Epithelial cell of esophagus (primary cell): ENCODE measurements at regions not wholly inside any gene's neighbourhood (a gene's known extent, or its start where the extent isn't known, plus 50 kb on each side); places are given as distances from the start of the nearest gene placed in this dataset.

Source experiments
- DNase-seq: peaks from one replicate; pipeline ENCODE4 v3.0.0; 2010; ENCODE audit warnings: low read depth
- H3K4me3 ChIP-seq: 2 replicates; pipeline ENCODE4 v1.5.1; 2011; ENCODE audit warnings: mild to moderate bottlenecking, low read length, control low read depth
- TF ChIP-seq, protein P1 (sequence below): IDR thresholded peaks from 2 replicates; pipeline ENCODE4 v1.5.1; 2011; ENCODE audit warnings: low read depth, mild to moderate bottlenecking, low read length, control low read depth, inconsistent platforms; ENCODE audit not compliant: insufficient read depth; ENCODE audit errors: missing control alignments

DNA sequence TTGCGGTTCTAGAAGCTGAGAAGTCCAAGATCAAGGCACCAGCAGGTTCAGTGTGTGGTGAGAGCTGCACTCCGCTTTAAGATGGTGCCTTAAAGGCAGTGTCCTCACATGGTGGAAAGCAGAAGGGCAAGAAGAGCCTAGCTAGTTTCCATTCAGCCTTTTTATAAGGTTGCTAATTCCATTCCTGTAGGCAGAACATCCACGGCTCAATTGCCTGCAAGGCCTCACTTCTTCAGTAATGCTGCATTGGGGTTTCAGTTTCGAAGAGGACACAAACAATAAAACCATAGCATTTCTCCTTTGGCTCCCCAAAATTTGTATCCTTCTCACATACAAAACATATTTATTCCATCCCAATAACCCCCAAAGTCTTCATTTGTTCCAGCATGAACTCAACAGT lies 109.5 kb upstream of the KCND2 start:
- DNase-seq = no peak
- H3K4me3 ChIP-seq = no peak overlapping the region
- TF ChIP-seq, protein P1, sequence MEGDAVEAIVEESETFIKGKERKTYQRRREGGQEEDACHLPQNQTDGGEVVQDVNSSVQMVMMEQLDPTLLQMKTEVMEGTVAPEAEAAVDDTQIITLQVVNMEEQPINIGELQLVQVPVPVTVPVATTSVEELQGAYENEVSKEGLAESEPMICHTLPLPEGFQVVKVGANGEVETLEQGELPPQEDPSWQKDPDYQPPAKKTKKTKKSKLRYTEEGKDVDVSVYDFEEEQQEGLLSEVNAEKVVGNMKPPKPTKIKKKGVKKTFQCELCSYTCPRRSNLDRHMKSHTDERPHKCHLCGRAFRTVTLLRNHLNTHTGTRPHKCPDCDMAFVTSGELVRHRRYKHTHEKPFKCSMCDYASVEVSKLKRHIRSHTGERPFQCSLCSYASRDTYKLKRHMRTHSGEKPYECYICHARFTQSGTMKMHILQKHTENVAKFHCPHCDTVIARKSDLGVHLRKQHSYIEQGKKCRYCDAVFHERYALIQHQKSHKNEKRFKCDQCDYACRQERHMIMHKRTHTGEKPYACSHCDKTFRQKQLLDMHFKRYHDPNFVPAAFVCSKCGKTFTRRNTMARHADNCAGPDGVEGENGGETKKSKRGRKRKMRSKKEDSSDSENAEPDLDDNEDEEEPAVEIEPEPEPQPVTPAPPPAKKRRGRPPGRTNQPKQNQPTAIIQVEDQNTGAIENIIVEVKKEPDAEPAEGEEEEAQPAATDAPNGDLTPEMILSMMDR = no peak

DNA sequence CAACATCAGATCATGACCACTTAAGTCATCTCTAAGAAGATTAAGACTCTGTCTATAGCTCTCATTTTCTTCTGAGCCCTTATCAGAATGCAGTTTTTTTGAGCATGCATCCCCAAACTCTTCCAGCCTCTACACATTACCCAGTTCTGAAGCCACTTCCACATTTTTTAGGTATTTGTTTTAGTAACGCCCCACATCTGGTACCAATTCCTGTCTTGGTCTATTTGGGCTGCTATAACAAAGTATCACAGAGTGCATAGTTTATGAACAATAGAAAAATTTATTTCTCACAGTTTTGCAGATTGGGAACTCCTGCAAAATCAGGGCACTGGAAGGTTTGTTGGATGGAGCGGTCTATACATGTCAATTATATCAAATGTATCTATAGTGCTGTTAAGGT lies 107.7 kb upstream of the KCND2 start:
- H3K4me3 ChIP-seq = no peak overlapping the region
- TF ChIP-seq, protein P1 = no peak
- DNase-seq = no peak

DNA sequence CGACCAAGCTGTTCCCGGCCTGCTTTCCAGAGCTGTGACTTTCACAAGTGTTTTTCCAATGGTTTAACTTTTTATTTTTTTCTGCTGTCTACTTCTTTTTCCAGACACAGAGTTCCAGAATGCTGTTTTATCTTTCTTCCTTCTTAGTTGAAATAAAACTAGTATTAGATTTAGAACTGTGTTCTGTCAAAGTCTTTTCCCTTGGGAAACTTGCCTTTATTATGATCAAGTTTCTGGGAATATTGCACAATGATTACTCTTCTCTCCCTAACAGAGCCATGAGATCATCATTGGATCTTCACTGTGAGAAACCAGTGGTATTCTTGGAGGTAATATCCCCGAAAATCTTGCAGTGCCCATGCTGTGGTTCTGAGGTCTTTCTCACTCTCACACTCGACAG lies 104.9 kb upstream of the KCND2 start:
- H3K4me3 ChIP-seq = no peak overlapping the region
- DNase-seq = peak; percentile 60
- TF ChIP-seq, protein P1 = no peak

DNA sequence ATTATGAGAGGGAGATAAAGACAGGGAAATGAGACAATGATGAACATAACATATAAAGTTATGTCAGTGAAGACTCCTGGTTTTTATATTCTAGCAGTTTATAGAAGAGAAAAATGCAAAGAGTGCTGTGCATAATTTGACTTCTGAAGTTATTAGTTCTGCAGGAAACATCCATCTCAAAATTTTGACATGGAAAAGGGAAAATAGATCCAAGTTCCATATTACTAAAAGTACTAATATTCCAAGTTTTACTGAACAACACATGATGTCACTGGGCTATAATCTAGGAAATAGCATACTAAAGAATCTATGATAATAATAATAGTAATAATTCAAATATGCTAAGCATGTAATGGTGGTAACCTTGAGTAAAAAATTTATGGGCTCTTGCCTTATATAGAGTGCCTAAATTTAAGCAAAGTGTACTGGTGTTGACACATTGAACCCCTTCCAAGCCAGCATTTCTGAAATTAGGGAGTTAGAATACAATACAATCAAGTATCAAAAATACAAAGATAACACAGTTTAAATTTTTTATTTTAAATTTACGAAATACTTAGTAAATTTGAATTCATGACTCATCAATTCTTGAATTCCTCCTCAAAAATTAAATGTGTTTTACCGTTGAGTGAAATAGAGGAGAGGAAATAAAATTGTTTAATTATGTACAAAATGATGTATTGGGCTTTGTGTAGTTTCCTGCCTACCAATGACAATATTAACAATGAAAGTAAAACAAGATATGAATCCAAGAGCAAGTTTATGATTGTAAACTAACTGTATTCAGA lies 102.8 kb upstream of the KCND2 start:
- no peak for DNase-seq
- TF ChIP-seq, protein P1 = no peak
- no peak overlapping the region for H3K4me3 ChIP-seq

DNA sequence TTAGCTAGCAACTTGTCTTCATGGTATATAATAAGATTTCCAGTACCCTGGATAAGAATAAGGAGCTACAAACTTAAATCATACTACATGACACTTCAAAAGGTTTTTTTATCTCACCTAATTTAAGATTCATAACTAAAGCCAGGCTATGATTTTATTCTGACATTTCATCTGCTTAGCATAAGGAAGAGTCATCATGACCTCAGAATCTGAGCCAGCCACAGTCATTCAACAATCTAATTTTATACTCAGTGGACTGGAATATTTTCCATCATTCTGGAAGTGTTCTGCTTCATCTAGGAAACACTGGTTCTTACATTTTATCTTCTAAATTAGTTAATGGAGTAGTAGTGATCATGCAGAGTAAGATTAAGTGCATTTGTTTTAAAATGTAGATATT lies 102.1 kb upstream of the KCND2 start:
- TF ChIP-seq, protein P1 = no peak
- DNase-seq = peak; percentile 49
- H3K4me3 ChIP-seq = no peak overlapping the region

DNA sequence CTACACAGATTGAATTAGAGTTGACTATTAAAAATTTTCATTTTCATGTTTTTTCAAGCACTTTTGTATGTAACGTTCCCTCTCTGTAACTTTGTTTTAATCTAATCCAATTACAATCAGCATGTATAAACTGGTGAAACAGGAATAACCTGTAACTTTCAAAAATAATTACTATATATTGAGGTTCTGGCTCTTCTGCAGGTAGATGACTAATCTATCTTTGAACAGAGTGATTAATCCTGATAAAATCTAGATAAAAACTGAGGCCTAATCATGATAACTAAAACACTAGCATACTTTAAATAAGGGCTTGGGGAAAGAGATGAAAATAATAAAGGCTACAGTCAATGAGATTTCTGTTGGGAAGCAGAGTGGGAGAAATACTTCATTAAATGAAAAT lies 101.6 kb upstream of the KCND2 start:
- no peak overlapping the region for H3K4me3 ChIP-seq

DNA sequence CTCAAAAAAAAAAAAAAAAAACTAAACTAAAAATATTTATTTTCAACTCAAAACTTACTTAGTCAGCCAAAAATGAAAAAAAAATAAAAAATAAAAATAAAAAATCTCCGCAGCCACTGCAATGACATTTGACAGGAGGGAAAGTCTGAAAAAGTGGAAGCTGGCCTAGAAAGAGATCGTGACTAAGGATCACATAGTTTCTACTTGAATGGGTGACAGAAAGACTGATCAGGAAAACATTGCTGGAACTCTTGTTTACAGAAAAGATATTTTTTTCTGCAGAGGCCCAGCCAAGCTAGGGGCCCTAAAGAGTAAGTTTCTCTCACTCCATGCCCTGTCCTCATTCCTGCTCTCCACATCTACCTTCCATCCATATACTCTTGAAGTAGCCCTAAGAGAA lies 92.8 kb upstream of the KCND2 start:
- TF ChIP-seq, protein P1 = no peak
- DNase-seq = no peak
- H3K4me3 ChIP-seq = no peak overlapping the region

More for the DNA sequence above, 101.6 kb upstream of the KCND2 start:
- peak; percentile 67 for DNase-seq
- TF ChIP-seq, protein P1 = no peak
